COR-L47 (cell line): ENCODE measurements at regions not wholly inside any gene's neighbourhood (a gene's known extent, or its start where the extent isn't known, plus 50 kb on each side); places are given as distances from the start of the nearest gene placed in this dataset.
A peak's percentile ranks its signal among the peaks of the same experiment; 100 is the strongest.

ENCODE experiments used
- DNase-seq: peaks from one replicate; lab custom pipeline; 2025; lab: John Stamatoyannopoulos, UW

DNA sequence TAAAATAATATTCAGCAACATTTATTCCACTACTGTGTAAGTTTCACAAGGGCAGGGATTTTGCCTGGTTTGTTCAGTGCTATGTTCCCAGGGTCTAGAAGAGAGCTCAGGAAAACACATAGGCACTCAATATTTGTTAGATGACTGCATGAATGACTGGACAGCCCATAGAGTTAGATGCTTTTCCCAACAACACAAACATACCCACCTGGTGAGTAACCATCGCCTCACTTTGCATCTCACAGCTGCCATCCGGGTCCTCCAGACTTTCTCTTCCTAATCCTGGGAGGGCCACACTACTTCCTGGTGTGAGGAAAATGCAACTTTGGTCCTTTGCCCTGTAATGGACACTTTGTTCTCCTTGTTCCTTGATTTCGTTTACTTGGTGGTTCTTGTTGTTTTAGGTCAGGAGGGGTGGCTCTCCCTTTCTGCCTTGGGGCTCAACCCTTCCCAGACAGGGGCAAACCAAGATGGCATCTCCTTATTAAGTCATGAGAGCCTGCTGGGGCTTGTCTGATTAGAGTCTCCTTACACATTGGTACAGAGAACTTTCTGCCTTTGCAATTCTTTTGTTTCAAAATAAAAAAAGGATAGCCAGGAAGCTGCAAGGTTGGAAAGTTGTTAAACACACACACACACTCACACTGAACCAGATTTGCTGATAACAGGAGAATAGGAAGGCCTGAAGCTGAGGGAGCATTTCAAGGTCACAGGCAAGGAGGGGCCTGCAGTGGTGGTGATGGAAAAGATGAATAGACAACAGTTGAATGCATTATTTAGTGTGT lies 190.6 kb downstream of the MID1IP1 start:
- DNase-seq, result no peak

DNA sequence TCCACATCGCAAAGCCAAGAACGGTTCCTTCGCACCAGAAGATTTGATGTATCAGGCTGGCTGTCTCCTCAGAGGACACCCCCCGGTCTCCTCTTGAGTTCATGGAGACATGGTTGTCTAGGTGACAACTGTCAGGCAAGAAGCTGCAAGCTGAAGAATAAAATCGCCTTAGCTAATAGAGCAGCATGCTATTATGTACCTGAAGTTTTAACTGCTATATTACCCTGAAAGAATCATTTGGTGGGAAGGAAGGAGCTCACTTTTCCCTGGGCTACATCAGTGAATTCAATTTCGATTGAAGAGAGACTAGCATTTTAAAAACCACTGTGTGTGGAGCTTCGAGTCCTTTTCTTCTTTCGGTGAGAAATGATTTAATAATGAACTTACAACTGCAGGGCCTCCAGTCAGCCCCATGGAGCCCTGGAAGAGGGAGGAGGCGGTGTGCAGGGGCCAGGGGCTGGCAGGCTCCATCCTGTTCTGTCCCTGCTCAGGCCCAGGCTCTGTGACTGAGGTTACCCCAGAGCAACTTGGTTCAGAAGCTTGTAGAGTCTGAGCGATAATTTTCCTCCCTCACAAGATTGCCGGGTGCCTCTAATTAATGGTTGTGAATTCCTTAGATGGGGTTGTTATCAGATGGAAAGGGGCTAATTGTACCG lies 191.3 kb downstream of the MID1IP1 start:
- no peak for DNase-seq

DNA sequence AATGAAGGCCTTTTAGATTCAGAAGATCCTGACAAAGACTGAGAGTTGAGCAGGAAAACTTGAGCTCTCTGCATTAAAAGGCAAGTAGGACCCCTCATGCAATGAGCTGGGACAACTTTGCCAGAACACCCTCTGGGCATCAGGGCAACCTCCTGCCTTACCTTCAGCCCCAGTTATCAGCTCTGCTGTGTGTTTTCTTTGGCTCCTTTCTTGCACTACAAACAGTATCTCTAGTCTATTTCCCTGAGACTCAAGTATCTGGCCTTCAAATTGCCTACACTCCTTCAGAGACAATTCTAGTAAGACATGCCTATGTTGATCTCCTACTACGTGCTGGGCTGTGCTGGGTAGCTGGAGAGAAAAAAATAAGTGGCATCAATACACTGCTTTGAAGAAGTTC lies 192.2 kb downstream of the MID1IP1 start:
- no peak for DNase-seq

DNA sequence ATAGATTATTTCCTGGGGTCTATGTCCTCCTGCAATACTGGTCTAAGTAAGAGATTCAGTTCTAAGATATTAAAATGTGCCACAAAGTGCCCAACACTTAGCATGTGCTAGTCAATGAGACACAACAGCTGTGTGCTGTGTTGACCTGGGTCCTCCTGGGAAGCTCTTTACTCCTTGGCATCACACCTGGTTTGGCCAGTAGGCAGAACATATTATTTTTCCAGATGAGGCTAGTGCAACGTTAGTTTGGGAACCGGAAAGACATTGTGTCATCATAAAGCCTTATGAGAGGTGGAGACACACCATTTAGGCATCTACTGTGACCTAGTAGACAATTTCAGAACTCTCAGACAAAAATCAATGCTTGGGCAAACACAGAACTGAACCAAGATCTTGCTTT lies 197.8 kb downstream of the MID1IP1 start:
- DNase-seq, result no peak

DNA sequence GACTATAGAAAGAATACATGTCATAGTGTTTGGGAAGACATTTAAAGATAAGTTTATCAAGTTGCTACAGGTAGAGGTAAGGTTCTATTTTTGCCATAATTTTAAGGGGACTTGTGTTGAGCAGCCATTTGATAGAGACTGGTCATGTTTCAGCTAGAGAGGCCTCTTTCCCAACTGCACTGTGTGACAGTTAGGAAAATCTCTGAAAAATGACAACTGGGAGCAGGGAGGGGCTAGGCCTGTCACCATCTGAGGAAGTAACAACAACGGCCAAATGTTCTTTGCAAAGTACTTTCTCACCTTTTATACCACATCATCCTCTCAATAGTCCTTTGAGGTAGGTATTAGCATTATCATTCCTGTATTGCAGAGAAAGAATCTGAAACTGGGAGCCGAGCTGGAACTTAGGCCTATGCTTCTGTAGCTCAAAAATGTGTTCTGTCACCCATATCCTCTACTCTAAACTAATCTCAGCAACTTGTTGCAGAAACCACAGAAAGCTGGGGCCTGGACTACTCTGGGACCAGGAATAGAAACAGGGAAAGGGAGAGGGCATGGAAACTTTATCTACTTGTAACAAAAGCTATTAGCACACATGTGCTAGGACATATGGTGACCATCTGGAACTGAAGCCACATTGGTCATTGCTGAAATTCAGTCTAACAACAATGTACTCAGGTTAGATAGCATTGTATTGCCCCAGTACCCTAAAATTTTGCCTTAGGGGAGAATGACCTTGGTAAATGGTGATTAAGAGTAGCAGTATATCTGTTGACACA lies 198.9 kb downstream of the MID1IP1 start:
- no peak for DNase-seq

DNA sequence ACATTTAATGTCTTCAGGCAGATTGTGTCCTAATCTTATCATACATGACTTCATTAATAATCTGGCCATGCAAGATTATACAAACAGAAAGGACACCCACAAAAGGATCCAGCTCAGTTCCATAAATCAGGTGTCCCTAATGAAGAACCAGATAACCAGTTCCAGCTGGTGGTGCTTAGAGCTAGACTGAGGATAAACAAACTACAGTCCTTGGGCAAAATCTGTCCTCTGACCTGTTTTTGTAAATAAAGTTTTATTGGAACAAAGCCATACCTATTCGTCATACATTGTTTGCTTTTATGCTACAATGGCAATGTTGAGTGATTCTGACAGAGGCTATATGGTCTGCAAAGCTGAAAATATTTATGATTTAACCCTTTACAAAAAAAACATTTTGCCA lies 199.5 kb downstream of the MID1IP1 start:
- no peak for DNase-seq

DNA sequence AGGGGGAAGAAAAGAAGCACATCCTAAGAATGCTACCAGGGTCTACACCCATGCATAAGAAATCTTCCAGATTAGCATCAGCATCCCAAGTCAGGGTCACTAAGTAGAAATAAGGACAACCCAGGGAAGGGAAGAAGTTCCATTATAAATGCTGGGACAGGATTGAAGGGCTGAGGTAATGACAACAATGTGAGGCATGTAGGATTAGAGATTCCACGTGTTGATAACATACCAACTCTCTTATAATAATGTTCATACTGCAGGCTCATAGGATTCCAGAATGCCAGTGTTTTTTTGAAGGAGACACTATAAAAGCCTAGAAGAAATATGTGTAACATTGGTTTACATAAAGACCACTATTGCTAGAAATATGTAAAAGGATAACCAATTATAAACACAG lies 201.2 kb downstream of the MID1IP1 start:
- DNase-seq, result no peak

DNA sequence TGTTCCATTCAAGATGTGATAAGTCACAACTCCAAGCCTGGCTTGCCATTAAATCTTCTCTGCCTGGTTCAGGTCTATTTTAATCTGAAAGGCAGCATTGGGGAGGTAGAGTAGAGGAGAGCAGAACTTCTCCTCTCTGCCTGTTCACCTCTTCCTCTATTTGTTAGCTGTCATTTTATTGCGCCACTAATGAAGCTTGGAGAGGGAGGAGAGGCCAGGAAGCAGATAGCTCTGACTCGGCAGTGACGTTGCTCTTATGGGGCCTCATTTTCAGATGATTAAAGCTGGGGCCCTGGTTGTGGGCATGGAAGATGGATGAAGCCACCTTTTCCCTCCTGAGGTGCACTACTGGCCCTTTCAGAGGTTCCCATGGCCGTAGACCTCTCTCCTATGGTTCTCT lies 207.3 kb downstream of the MID1IP1 start:
- no peak for DNase-seq

DNA sequence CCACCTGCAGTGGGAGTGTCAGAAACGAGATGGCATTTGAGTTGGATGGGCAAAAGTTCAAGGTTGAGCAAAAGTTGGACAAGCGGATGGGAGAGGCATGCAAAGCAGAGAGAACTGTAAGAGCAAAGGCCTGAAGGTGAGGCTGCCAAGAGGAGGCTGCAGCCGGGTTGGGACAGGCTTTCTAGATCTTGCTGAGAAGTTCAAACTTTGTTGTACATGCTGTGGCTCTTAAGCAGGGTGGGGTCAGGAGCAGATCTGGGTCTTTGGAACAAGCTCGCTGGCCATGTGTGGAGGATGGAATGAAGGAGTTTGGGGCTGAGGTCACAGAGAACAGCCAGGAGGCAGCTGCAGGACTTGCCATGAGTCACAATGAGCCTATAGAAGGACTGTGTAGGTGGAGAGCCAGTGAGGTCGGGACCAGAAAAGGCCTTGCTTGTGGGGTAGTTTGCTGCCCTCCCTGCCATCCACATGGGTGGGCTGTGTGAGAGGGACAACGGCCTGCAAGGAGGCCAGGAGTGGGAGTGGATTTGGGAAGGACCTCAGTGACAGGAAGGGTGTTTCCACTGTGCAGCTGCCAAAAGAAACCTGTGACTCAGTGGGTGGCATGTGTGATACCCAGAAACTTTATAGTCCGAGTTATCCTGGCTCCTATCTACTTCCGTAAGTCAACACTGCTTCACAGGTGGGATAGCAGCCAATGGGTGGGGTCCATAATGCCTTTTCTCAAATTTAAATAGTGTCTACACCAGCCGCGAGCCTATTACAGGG lies 210.4 kb downstream of the MID1IP1 start:
- DNase-seq, result no peak

DNA sequence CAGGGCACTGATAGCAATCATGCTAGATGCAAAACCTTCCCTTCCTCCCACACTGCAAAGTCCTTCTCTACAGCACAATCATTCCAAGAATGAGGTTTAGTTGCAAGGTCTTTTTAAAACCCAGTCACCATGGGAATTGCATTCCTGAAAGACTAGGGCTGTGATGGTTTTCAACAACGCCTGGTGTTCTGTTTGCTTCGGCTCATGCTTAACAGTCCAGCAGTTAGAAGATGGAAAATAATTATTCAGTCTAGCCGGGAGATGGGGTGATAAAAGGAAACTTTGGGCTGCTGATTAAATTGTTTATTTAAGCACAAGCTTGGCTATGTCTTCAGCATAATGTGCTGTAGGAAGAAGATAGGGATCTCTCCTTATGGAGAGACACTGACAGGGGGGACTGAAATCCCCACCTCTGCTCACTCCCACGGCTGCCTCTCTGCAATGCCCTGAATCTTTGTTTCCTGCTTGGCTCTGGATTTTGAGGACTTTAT lies 211.4 kb downstream of the MID1IP1 start:
- DNase-seq, result no peak

DNA sequence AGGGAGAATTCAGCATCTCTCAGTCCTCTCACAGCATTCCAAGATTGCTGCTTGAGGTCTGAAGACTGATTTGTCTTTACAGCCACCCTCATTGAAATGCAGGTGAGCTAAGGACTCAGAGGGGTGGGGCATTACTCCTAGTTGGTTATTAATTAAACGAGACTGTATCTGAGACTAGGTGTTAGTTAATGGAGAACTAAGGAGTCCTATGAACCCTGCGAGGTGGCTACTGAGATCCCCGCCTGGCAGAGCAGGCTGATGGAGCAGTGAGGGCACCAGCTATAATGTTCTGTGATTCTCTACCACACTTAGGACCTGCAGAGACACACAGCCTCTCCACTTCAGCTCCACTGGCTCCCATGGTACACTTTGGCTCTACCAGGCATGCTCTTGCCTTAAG lies 215.3 kb downstream of the MID1IP1 start:
- DNase-seq, result no peak

DNA sequence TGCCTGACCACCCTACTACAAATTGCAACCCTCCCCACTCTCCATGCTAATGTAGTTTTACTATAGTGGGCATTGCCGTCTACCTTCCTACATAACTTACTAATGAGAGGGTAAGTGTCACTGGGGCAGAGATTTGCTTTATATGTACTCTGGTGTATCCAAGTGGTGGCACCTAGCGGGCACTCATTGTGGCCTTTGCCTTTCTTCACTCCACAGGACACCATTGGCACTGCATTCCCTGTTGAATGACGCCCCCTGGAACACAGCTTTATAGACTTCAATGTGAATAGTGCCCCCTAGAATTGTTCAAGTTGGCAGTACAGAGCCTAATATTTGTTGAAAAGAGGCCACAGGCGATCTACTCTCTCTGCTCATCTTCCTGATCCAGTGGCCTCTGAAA lies 215.8 kb downstream of the MID1IP1 start:
- DNase-seq, result no peak

DNA sequence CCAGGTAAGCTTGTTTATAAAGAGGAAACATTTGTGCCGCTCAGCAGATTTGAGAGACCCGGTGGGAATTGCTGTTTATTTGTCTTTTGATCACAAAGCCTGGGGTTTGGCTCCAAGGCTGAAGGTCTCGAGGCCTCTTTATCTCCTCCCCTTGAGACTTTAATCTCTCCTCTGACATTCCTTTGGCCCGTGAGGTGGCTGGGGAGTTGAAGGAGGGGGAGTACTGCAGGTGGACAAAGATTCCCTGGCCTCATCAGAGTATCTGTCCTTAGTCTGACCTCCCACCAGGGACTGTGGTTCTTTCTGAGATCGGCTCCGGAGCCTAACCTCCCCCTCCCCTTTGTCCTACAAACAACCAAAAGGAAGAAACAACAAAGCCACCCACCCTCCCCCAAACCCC lies 216.5 kb downstream of the MID1IP1 start:
- DNase-seq, result no peak

DNA sequence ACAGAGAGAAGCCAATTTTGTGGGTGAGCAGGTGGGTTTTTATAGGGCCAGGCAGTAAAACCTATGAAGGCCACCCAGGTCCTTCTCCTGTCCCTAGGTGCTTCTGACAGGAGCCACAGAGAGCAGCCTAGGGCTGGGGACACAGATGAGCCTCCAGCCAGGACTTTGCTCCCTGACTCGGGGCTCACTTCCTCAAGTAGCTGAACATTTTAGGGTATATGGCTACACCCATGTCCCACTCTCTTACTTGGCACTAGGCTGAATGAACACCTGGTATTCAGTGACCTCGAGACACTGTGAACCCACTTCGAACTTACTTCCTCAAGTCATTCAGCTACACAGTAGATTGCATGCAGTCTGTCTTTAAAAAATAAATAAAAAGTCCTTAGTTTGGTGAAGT lies 217.3 kb downstream of the MID1IP1 start:
- no peak for DNase-seq

DNA sequence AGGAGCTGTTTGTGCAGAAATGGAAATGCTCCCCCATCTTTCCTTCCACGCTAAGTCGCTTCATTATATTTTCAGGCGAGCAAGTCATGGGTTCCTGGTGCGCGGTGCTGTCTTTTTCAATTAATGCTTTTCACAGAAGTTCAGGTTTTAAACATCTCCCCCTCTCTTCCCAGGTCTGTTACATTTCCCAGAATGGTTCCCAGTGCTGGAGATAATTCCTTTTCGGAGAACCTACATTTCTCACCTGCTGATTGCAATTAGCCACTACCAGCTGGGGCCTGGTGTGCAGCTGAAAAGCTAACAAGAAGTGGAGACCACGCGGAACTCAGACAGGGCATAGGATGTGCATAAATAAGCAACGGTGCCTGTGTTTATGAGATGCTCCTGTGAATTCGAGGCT lies 217.8 kb downstream of the MID1IP1 start:
- DNase-seq, result peak; percentile 31

DNA sequence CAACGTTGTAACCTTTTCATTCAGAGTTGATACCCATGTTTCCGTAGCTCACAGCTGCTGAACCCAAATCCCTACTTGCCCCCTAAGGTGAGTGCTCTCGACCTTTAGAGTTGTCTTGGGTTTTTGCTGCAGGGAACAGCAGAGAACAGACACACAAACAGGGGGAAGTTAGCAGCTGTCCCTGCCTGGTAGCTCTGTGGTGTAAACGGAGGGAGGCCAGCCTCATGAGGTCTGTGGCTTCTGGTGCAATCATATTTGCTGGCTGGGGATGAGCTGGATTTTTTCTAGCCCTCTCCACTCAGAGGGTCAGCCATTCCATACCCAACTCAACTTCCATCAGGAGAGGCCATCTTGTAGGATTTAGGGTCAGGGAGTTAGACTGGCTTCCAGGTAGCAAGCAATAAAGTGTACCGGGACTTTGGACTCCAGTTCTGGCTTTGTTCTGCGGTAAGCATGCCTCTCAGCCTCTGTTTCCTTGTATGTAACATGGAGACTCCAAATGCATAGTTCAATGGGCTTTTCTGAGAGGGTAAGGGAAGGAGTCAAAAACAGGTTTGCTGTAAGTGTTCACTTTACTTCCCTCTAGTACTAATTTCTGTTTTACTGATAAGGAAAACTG lies 218.9 kb downstream of the MID1IP1 start:
- no peak for DNase-seq

DNA sequence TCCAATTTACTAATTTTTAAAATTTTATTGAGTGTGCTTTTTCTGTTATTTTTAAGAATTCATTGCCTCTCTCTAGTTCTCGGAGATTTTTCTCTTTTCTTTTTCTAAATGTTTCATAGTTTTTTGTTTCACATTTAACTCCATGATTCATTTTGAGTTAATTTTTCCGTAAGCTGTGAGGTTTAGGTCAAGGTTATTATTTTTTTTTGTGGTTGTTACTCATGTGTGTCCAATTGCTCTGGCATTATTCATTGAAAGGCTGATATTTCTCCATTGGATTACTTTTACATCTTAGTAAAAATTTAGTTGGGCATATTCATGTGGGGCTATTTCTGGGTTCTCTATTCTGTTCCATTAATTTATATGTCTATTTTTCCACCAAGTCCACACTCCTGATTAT lies 220.8 kb downstream of the MID1IP1 start:
- no peak for DNase-seq

DNA sequence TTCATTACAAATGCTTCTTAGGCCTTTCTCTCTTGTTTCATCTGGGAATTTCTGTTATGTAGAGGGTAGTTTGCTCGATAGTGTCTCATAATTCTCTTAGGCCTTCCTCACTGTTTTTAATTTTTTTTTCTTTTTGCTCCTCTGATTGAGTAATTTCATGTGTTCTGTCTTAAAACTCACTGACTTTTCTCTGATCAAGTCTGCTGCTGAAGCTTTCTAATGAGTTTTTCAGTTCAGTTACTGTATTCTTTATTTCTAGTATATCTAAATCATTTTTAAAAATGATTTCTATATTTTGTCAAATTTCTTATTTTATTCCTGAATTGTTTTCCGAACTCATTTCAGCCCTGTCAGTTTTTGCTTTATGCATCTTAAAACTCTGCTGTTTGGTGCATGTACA lies 228.0 kb downstream of the MID1IP1 start:
- no peak for DNase-seq

DNA sequence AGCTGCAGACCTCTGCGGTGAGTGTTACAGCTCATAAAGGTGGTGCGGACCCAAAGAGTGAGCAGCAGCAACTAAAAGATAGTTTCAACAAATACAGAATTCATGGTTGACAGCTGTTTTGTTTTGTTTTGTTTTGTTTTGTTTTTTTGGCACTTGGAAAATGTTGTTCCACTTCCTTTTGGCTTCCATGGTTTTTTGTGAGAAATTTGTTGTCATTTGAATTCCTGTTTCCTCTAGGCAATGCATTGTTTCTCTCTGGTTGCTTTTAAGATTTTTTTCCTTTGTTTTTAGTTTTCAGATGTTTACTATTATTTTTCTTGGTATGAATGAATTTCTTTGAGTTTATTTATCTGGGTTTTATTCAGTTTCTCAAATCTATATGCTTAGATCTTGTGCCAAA lies 229.4 kb downstream of the MID1IP1 start:
- no peak for DNase-seq

DNA sequence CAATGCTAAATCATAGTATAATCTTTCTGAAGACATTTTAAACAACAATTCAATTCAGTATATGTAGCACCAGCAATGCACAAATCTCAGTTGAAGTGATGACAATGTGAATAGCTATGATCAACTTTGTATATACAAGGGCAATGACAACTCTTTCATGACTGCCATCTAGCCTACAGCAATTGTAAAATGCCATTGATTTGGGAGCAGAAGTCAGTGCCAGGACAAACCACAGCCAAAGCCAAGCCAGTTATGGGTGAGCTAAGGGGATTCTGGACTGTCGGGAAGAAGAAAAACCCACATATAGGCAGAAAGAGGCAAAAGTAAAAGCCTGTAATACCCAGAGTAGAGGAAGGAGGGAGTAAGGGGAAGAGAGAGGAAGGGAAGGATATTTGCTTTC lies 238.6 kb downstream of the MID1IP1 start:
- DNase-seq, result no peak

DNA sequence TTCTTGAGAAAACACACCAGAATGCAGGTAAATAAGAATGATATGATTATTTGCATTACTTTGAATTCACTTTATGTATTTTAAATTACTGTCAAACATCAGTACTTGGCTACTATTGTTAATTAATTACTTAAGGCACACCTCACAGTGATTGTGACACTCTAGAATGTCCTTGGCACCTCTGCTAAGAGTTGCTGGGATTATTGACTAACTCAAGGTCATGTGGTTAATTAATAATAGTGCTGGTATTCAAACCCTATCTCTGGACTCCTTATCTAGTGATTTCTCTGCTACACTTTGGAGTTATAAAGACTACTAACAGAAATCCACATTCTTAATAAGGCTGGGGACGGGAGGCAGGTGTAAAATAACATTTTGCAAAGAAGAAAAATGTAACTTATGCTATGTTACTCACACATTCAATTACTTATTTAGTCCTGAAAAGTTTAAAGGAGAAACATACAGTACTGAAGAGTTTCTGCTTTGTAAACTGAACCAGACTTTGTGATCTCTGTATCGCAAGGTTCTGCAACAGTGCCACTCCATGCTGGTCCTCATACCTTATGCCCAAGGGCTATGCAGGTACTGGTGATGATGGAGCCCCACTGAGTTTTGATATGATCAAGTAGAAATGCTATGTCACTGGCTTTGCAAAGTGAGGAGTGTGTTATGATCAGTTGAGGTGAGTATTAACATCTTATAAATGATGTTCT lies 242.7 kb downstream of the MID1IP1 start:
- no peak for DNase-seq
